Mammary epithelial cell (primary cell): ENCODE measurements at regions not wholly inside any gene's neighbourhood (a gene's known extent, or its start where the extent isn't known, plus 50 kb on each side); places are given as distances from the start of the nearest gene placed in this dataset.

Experiments used
- CTCF ChIP-seq, 2 donors: IDR thresholded peaks in 1 of 2; conservative IDR thresholded peaks in 1 of 2; 2 replicates each; pipeline ENCODE4 v1.5.1; 2011 to 2012; ENCODE audit warnings: inconsistent platforms in 2 of 2, low read length in 2 of 2, mild to moderate bottlenecking in 2 of 2, control low read depth in 1 of 2, low read depth in 1 of 2; ENCODE audit not compliant: insufficient read depth in 1 of 2; ENCODE audit errors: extremely low read depth in 1 of 2
- EZH2 ChIP-seq: IDR thresholded peaks from 2 replicates; pipeline ENCODE4 v1.6.1; 2012; ENCODE audit warnings: low read length, inconsistent platforms, borderline replicate concordance

- TF ChIP-seq CTCF (conservative IDR thresholded peaks at IDR 0.05 in 1 of 2, IDR thresholded peaks at IDR 0.05 in 1 of 2; ENCODE audit: extremely low read depth in 1 of 2, insufficient read depth in 1 of 2, low read depth in 1 of 2, low read length in 2 of 2) (no peak), EZH2 (no peak)
Observed at GRCh38 chrX:73268463-73268862, 53.8 kb upstream of the NAP1L2 start.
